HCT116 (cell line): ENCODE measurements at regions not wholly inside any gene's neighbourhood (a gene's known extent, or its start where the extent isn't known, plus 50 kb on each side); places are given as distances from the start of the nearest gene placed in this dataset.

Experiments
- ATAC-seq: fragments of 200-7000 bp; cut with Tn5 transposase; 2 replicates; pipeline ENCODE4 v1.9.1; 2020; ENCODE audit warnings: mild to moderate bottlenecking, moderate library complexity
- BruUV-seq: library from RNA; stranded (reverse); fragments of 400-500 nt; replicated peaks from 2 replicates; lab custom pipeline; 2021; lab: Mats Ljungman, UMichigan
- CTCF ChIA-PET: fragments of 300-600 bp; sonication (Branson Sonifier 250); formaldehyde crosslinking; loops from one replicate; lab custom pipeline; 2021; ENCODE audit warnings: antibody characterized with exemption; lab: Charles Lee
- POLR2A ChIA-PET: fragments of 300-600, 350-600 bp; sonication (Branson Sonifier 250); formaldehyde crosslinking; loops from one replicate; lab custom pipeline; 2021; ENCODE audit warnings: antibody characterized with exemption; lab: Charles Lee
- RAD21 ChIA-PET, 2 experiments: fragments of 300-600 bp; sonication (Branson Sonifier 250); formaldehyde crosslinking; loops; one replicate each; lab custom pipeline; 2023; ENCODE audit warnings: low total read pairs in 2 of 2; ENCODE audit not compliant: uncharacterized antibody in 2 of 2, unreplicated experiment in 2 of 2, low non-redundant PET in 1 of 2; lab: Charles Lee
- DNase-seq: peaks from one replicate; pipeline ENCODE4 v3.0.0-alpha.2; 2010; ENCODE audit warnings: low read depth, low spot score
- H2AFZ ChIP-seq: fragments of 200-600 bp; shearing (Covaris generic), sonication (generic); 2 replicates; pipeline ENCODE4 v1.6.1; 2017; ENCODE audit warnings: low read depth, mixed run types, mixed read lengths, antibody characterized with exemption, low read length; ENCODE audit not compliant: poor library complexity, severe bottlenecking
- H3K27ac ChIP-seq: 2 replicates; pipeline ENCODE4 v1.5.1; 2012; ENCODE audit warnings: low read depth, low read length
- H3K27me3 ChIP-seq: fragments of 200-600 bp; sonication (generic); 2 replicates; pipeline ENCODE4 v1.6.1; 2016; ENCODE audit warnings: mixed run types, low read length, mixed read lengths; ENCODE audit not compliant: insufficient read depth
- H3K36me3 ChIP-seq, 2 experiments: fragments of 200-500 bp in 1 of 2; fragments of 200-600 bp in 1 of 2; sonication (Bioruptor generic) in 1 of 2; sonication (generic) in 1 of 2; 2 replicates each; pipeline versions ENCODE4 v1.5.1 to v1.6.1; 2014 to 2016; ENCODE audit warnings: low read length in 2 of 2, inconsistent platforms in 1 of 2, mixed read lengths in 1 of 2, mixed run types in 1 of 2; ENCODE audit not compliant: insufficient read depth in 2 of 2, control insufficient read depth in 1 of 2
- H3K4me1 ChIP-seq, 2 experiments: fragments of 200-600 bp in 1 of 2; sonication (generic) in 1 of 2; 2 replicates each; pipeline versions ENCODE4 v1.5.1 to v1.6.1; 2012 to 2017; ENCODE audit warnings: low read length in 2 of 2, inconsistent platforms in 1 of 2, mild to moderate bottlenecking in 1 of 2, mixed read lengths in 1 of 2, mixed run types in 1 of 2, moderate library complexity in 1 of 2; ENCODE audit not compliant: insufficient read depth in 2 of 2, control insufficient read depth in 1 of 2
- H3K4me2 ChIP-seq: fragments of 200-600 bp; sonication (generic); 2 replicates; pipeline ENCODE4 v1.6.1; 2017; ENCODE audit warnings: mixed run types, low read length, mixed read lengths
- H3K4me3 ChIP-seq, 2 experiments: fragments of 200-600 bp in 1 of 2; sonication (generic) in 1 of 2; replicated peaks in 1 of 2; 2 replicates each; pipeline ENCODE4 v1.5.1; 2011 to 2016; ENCODE audit warnings: low read length in 2 of 2, control low read depth in 1 of 2, low read depth in 1 of 2, mild to moderate bottlenecking in 1 of 2, mixed read lengths in 1 of 2, mixed run types in 1 of 2
- H3K79me2 ChIP-seq: fragments of 200-600 bp; sonication (generic); 2 replicates; pipeline ENCODE4 v1.6.1; 2017; ENCODE audit warnings: mild to moderate bottlenecking, mixed run types, low read length, moderate library complexity, mixed read lengths; ENCODE audit not compliant: insufficient read depth
- H3K9ac ChIP-seq: fragments of 200-600 bp; sonication (generic); 2 replicates; pipeline ENCODE4 v1.6.1; 2016; ENCODE audit warnings: low read length, mixed read lengths
- H3K9me2 ChIP-seq: fragments of 200-600 bp; sonication (generic), shearing (Covaris generic); 2 replicates; pipeline ENCODE4 v1.6.1; 2017; ENCODE audit warnings: mixed run types, mild to moderate bottlenecking, moderate library complexity; ENCODE audit not compliant: insufficient read depth
- H3K9me3 ChIP-seq, 2 experiments: fragments of 200-500 bp in 1 of 2; fragments of 200-600 bp in 1 of 2; sonication (Bioruptor generic) in 1 of 2; sonication (generic) in 1 of 2; 2 replicates each; pipeline ENCODE4 v1.6.1; 2014 to 2017; ENCODE audit warnings: low read length in 2 of 2, mixed read lengths in 2 of 2, inconsistent platforms in 1 of 2, low read depth in 1 of 2, mild to moderate bottlenecking in 1 of 2, mixed run types in 1 of 2, moderate library complexity in 1 of 2; ENCODE audit not compliant: control insufficient read depth in 1 of 2, insufficient read depth in 1 of 2
- H4K20me1 ChIP-seq: fragments of 200-600 bp; sonication (generic), shearing (Covaris generic); 2 replicates; pipeline ENCODE4 v1.6.1; 2017; ENCODE audit warnings: mixed run types, mild to moderate bottlenecking, moderate library complexity; ENCODE audit not compliant: insufficient read depth
- ATF3 ChIP-seq: IDR thresholded peaks from 2 replicates; pipeline ENCODE4 v1.6.1; 2012
- CEBPB ChIP-seq: IDR thresholded peaks from 2 replicates; pipeline ENCODE4 v1.6.1; 2012; ENCODE audit warnings: low read depth
- CTCF ChIP-seq, 3 experiments: fragments of 200-600 bp in 1 of 3; sonication (generic) in 1 of 3; IDR thresholded peaks in 2 of 3; conservative IDR thresholded peaks in 1 of 3; 2 replicates each; pipeline ENCODE4 v1.5.1; 2012 to 2017; ENCODE audit warnings: low read depth in 2 of 3, low read length in 2 of 3, antibody characterized with exemption in 1 of 3, borderline replicate concordance in 1 of 3, control low read depth in 1 of 3, mild to moderate bottlenecking in 1 of 3, mixed read lengths in 1 of 3, mixed run types in 1 of 3, moderate library complexity in 1 of 3; ENCODE audit not compliant: insufficient read depth in 1 of 3
- EGR1 ChIP-seq: IDR thresholded peaks from 2 replicates; pipeline ENCODE4 v1.6.1; 2012; ENCODE audit warnings: low read depth
- ELF1 ChIP-seq: IDR thresholded peaks from 2 replicates; pipeline ENCODE4 v1.6.1; 2012; ENCODE audit warnings: low read depth, borderline replicate concordance
- EZH2phosphoT487 ChIP-seq: fragments of 200-600 bp; IDR thresholded peaks from 2 replicates; pipeline ENCODE4 v1.6.1; 2018; ENCODE audit warnings: antibody characterized with exemption, borderline replicate concordance
- FOSL1 ChIP-seq: IDR thresholded peaks from 2 replicates; pipeline ENCODE4 v1.6.1; 2012; ENCODE audit warnings: low read depth
- JUND ChIP-seq: IDR thresholded peaks from 2 replicates; pipeline ENCODE4 v1.6.1; 2012
- POLR2A ChIP-seq: IDR thresholded peaks from 2 replicates; pipeline ENCODE4 v1.7.0; 2011; ENCODE audit warnings: borderline replicate concordance; ENCODE audit not compliant: insufficient read depth, insufficient read length; ENCODE audit errors: extremely low read depth
- RAD21 ChIP-seq: IDR thresholded peaks from 2 replicates; pipeline ENCODE4 v1.6.1; 2012; ENCODE audit warnings: low read depth, mild to moderate bottlenecking
- SIN3A ChIP-seq: IDR thresholded peaks from 2 replicates; pipeline ENCODE4 v1.6.1; 2012; ENCODE audit warnings: low read depth
- SRF ChIP-seq: IDR thresholded peaks from 2 replicates; pipeline ENCODE4 v1.6.1; 2012; ENCODE audit warnings: low read depth
- TCF7L2 ChIP-seq: IDR thresholded peaks from 2 replicates; pipeline ENCODE4 v1.7.0; 2011; ENCODE audit warnings: borderline replicate concordance, inconsistent platforms; ENCODE audit not compliant: insufficient read depth, insufficient read length; ENCODE audit errors: extremely low read depth
- ZBTB33 ChIP-seq: IDR thresholded peaks from 2 replicates; pipeline ENCODE4 v1.6.1; 2011; ENCODE audit warnings: mild to moderate bottlenecking, low read length, moderate library complexity; ENCODE audit not compliant: insufficient replicate concordance; ENCODE audit errors: extremely low read depth
- ZNF274 ChIP-seq: fragments of 200-500 bp; sonication (Bioruptor generic); IDR thresholded peaks from 2 replicates; pipeline ENCODE4 v1.6.1; 2014; ENCODE audit warnings: mild to moderate bottlenecking, low read depth, low read length, inconsistent platforms
- intact Hi-C: fragments of 100-400 bp; cut with micrococcal nuclease; formaldehyde crosslinking; loops from 2 replicates; pipeline ENCODE4 v1.10.0; 2022

GRCh38 chr1:79663916-79664315 is 657.4 kb upstream of the ADGRL4 start:
- no peaks in the 10 kb centered on the region for H3K4me1 ChIP-seq
- ChIA-PET RAD21 (no interaction called here), POLR2A (no interaction called here), CTCF (no interaction called here)
- H3K27me3 ChIP-seq, result no peaks in the 10 kb centered on the region
- no peaks in the 10 kb centered on the region for H3K79me2 ChIP-seq
- no peak for ATAC-seq
- H3K9me3 ChIP-seq, result no peaks in the 10 kb centered on the region; a peak in 1 of 4 replicates
- BruUV-seq, result no TSS peak
- H3K4me2 ChIP-seq, result no peak overlapping the region
- no peak overlapping the region for H2AFZ ChIP-seq
- H3K36me3 ChIP-seq, result no peaks in the 10 kb centered on the region
- H3K4me3 ChIP-seq, result no peak overlapping the region
- intact Hi-C loops, result no loop called here
- H3K27ac ChIP-seq, result no peak overlapping the region
- H4K20me1 ChIP-seq, result no peaks in the 10 kb centered on the region
- no peak for TF ChIP-seq JUND
- no peak for TF ChIP-seq ZBTB33
- no peak for TF ChIP-seq RAD21
- no peak for TF ChIP-seq ELF1
- TF ChIP-seq SIN3A, result no peak
- TF ChIP-seq EZH2phosphoT487, result no peak
- no peak for TF ChIP-seq EGR1
- no peak for TF ChIP-seq ATF3
- no peak for DNase-seq
- H3K9me2 ChIP-seq, result no peaks in the 10 kb centered on the region
- H3K9ac ChIP-seq, result no peak overlapping the region

- Histone ChIP-seq H3K36me3 (no peaks in the 10 kb centered on the region), H4K20me1 (no peaks in the 10 kb centered on the region), H3K4me2 (no peak overlapping the region), H2AFZ (no peak overlapping the region), H3K4me3 (no peak overlapping the region), H3K9ac (no peak overlapping the region), H3K9me2 (no peaks in the 10 kb centered on the region), H3K9me3 (no peaks in the 10 kb centered on the region; a peak in 1 of 4 replicates), H3K4me1 (no peaks in the 10 kb centered on the region), H3K27ac (no peak overlapping the region), H3K79me2 (no peaks in the 10 kb centered on the region), H3K27me3 (no peaks in the 10 kb centered on the region)
- ChIA-PET CTCF (no interaction called here), POLR2A (no interaction called here), RAD21 (no interaction called here)
- DNase-seq (no peak), ATAC-seq (no peak)
- BruUV-seq, result no TSS peak
- intact Hi-C loops, result no loop called here
- TF ChIP-seq ATF3 (no peak), CEBPB (no peak), POLR2A (no peak), TCF7L2 (no peak), EGR1 (no peak), ZBTB33 (no peak), SRF (no peak), ZNF274 (no peak), CTCF (IDR thresholded peaks at IDR 0.05 in 2 of 3, conservative IDR thresholded peaks at IDR 0.05 in 1 of 3; ENCODE audit: borderline replicate concordance in 1 of 3, insufficient read depth in 1 of 3, low read depth in 2 of 3, low read length in 2 of 3) (no peak), FOSL1 (no peak), RAD21 (no peak)
Observed at GRCh38 chr1:79662596-79662995, 656.1 kb upstream of the ADGRL4 start.
